Epithelial cell of esophagus (primary cell): ENCODE measurements at regions not wholly inside any gene's neighbourhood (a gene's known extent, or its start where the extent isn't known, plus 50 kb on each side); places are given as distances from the start of the nearest gene placed in this dataset.

ENCODE experiments used
- DNase-seq: peaks from one replicate; pipeline ENCODE4 v3.0.0; 2010; ENCODE audit warnings: low read depth
- H3K4me3 ChIP-seq: 2 replicates; pipeline ENCODE4 v1.5.1; 2011; ENCODE audit warnings: mild to moderate bottlenecking, low read length, control low read depth
- TF ChIP-seq, protein P1 (sequence below): IDR thresholded peaks from 2 replicates; pipeline ENCODE4 v1.5.1; 2011; ENCODE audit warnings: low read depth, mild to moderate bottlenecking, low read length, control low read depth, inconsistent platforms; ENCODE audit not compliant: insufficient read depth; ENCODE audit errors: missing control alignments

DNA sequence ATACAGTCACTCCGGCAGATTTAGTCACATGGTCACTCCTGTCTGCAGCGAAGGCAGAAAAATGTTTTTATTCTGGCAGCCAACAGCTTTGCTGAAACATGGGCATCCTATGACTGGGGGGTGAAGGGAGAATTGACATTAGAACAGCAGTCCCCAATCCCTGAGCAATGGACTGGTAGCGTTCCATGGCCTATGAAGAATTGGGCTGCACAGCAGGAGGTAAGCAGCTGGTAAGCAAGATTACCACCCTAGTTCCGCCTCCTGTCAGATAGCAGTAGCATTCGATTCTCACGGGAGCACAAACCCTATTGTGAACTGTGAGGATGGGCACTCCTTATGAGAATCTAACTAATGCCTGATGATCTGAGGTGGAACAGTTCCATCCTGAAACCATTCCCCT, 93.1 kb upstream of the FTMT start:
- no peak for DNase-seq
- TF ChIP-seq, protein P1, sequence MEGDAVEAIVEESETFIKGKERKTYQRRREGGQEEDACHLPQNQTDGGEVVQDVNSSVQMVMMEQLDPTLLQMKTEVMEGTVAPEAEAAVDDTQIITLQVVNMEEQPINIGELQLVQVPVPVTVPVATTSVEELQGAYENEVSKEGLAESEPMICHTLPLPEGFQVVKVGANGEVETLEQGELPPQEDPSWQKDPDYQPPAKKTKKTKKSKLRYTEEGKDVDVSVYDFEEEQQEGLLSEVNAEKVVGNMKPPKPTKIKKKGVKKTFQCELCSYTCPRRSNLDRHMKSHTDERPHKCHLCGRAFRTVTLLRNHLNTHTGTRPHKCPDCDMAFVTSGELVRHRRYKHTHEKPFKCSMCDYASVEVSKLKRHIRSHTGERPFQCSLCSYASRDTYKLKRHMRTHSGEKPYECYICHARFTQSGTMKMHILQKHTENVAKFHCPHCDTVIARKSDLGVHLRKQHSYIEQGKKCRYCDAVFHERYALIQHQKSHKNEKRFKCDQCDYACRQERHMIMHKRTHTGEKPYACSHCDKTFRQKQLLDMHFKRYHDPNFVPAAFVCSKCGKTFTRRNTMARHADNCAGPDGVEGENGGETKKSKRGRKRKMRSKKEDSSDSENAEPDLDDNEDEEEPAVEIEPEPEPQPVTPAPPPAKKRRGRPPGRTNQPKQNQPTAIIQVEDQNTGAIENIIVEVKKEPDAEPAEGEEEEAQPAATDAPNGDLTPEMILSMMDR = no peak
- H3K4me3 ChIP-seq = no peak overlapping the region

DNA sequence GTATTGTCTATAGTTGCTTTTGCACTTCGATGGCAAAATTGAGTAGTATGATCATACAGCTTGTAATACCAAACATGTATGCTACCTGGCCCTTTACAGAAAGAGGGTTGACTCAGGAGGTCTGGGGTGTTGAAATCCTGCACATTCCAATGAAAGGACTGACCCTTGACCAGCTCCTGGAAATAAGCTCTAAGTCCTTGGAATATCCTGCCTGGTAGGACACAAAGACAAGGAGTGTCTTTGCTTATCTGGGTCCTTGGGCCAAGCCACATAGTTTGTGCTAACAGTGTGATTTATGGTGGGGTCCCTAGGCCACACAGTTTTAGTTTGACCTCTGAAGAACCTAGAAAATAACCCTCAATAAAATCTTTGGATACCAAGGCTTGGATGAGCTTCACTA, 89.3 kb upstream of the FTMT start:
- H3K4me3 ChIP-seq = no peak overlapping the region
- TF ChIP-seq, protein P1 = no peak
- DNase-seq = no peak

DNA sequence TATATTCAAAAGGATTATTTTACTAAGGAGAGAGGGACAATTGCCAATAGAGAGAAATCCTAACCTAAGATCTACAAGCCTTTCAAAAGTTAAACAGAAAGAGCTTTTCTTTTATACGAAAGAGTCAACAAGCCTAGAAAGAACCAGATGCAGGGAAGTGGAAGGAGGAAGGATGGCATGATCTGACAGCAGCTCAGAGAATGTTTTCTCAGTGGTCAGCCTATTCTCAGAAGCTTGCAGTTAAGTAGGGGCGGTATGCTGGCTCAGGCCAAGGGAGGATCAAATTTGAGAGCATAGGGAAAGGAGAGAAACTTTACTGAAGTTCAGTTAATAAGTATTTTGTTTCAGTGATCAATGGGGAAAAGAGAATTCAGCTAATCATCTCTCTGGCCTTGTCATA, 88.0 kb upstream of the FTMT start:
- TF ChIP-seq, protein P1 = no peak
- no peak for DNase-seq

DNA sequence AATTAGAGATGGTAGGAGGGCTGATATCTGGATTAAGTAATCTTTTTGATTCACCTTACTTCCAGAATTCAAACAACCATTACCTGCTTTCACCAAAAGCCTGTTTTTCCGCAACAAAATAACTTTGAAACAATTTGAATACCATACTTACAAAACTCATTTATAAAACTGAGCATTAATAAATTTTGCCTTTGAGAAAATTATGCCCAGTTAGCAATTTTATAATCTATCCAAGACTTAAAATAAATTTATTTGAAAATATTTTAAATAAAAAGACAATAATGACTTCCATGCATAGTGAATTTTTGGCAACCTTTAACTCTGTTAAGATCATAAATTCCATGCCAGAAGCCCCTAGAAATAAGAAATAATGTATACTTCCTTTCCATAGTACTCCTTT, 71.3 kb upstream of the FTMT start:
- TF ChIP-seq, protein P1 = no peak
- no peak for DNase-seq
- no peak overlapping the region for H3K4me3 ChIP-seq

More for the DNA sequence above, 88.0 kb upstream of the FTMT start:
- H3K4me3 ChIP-seq = no peak overlapping the region

DNA sequence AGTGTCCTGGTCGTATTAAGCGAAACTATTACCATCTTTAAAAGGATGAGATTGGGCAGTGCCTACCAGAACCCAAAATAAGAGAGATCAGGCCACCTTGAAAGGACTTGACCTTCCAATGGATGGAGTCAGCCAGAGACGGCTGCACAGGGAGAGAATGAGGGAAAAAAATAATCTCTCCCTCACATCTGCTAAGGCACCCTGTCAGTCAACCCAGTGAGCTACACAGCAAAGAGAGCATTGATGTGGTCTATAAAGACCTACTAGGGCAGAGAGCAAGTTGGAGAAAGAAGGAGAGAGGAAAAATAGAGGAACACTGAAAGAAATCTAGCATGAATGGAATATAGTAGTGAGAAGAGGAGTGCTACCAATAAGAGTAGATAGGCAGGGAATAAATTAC, 68.0 kb upstream of the FTMT start:
- no peak overlapping the region for H3K4me3 ChIP-seq
- TF ChIP-seq, protein P1 = no peak
- no peak for DNase-seq

DNA sequence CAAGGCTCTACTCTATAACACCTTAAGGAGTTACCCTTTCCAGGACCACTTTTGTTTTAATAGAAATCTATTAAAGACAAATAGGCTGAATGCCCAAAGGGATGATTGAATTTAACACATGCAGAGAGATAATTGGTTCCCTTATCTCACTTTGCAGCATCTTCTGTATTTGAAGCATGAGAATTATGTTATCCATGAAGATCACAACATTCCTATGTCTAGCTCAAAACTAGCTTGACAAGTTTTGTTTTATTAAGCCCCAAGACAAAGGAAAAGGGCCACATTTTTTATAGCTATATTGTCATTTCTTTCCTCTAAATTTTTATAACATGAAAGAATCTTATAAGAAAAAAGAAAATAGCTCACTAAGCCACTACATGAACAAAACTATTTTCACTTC, 57.9 kb upstream of the FTMT start:
- TF ChIP-seq, protein P1 = no peak
- H3K4me3 ChIP-seq = no peak overlapping the region
- no peak for DNase-seq

DNA sequence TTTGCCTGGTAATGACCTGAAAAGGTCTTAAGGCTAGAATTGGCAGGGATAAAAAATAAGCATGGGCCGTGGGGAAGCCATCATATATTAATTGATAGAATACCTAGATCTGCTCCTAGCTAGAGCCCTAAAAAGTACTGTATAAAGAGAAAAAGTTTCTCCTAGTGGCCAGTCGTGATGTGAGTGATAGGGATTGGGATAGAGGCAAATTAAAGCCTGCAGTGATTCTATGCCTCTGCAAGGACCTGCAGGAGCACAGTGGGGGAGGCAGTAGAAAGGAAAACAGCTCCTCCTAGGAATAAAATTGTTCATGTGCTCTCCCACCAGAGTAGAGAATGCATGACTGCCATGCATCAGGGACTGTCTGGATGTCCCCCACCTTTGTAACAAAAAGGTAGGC, 56.2 kb upstream of the FTMT start:
- TF ChIP-seq, protein P1 = no peak
- no peak for DNase-seq

More for the DNA sequence above, 56.2 kb upstream of the FTMT start:
- no peak overlapping the region for H3K4me3 ChIP-seq
